ENCODE measurements at regions not wholly inside any gene's neighbourhood (a gene's known extent, or its start where the extent isn't known, plus 50 kb on each side); places are given as distances from the start of the nearest gene placed in this dataset.

DNA sequence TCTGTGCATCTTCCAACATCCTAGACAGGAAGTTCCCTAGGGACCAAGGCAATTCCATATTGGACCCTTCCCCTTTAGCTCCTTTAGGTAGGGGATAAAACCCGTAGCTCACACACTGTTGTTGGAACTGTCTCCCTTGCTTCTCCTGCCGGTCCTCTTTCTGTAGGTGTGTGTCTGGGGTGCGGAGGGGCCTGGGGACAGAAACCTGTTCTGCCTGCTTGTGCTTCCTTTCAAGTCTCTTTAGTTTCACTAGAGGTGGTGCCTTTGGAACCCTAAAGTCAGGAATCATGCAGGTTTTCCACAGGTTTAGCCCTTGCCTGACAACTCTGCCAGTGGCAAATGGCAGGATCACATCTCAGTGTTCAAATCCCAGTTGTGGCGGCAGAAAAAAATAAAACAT is 74.6 kb upstream of the PTGFRN start:
- TF ChIP-seq, protein P1, sequence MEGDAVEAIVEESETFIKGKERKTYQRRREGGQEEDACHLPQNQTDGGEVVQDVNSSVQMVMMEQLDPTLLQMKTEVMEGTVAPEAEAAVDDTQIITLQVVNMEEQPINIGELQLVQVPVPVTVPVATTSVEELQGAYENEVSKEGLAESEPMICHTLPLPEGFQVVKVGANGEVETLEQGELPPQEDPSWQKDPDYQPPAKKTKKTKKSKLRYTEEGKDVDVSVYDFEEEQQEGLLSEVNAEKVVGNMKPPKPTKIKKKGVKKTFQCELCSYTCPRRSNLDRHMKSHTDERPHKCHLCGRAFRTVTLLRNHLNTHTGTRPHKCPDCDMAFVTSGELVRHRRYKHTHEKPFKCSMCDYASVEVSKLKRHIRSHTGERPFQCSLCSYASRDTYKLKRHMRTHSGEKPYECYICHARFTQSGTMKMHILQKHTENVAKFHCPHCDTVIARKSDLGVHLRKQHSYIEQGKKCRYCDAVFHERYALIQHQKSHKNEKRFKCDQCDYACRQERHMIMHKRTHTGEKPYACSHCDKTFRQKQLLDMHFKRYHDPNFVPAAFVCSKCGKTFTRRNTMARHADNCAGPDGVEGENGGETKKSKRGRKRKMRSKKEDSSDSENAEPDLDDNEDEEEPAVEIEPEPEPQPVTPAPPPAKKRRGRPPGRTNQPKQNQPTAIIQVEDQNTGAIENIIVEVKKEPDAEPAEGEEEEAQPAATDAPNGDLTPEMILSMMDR (conservative IDR thresholded peaks at IDR 0.05; ENCODE audit: low read depth, low read length) = no peak
- TF ChIP-seq EZH2 (IDR thresholded peaks at IDR 0.05; ENCODE audit: low read length, unreplicated experiment) (no peak), EZH2phosphoT487 (IDR thresholded peaks at IDR 0.05; ENCODE audit: borderline replicate concordance, low read length) (no peak)

Data from PC-3 (cell line).